KMS-11 (cell line): ENCODE measurements at regions not wholly inside any gene's neighbourhood (a gene's known extent, or its start where the extent isn't known, plus 50 kb on each side); places are given as distances from the start of the nearest gene placed in this dataset.

Experiments used
- H2AFZ ChIP-seq: fragments of 200-600 bp; sonication (generic); 2 replicates; pipeline ENCODE4 v1.6.1; 2016; ENCODE audit warnings: antibody characterized with exemption, mixed run types, low read depth
- H3K27ac ChIP-seq: fragments of 200-600 bp; sonication (generic); 2 replicates; pipeline ENCODE4 v1.6.1; 2016; ENCODE audit warnings: mild to moderate bottlenecking, mixed run types
- H3K27me3 ChIP-seq: fragments of 200-600 bp; sonication (generic); 2 replicates; pipeline ENCODE4 v1.6.1; 2017; ENCODE audit warnings: mild to moderate bottlenecking, low read depth, mixed run types, moderate library complexity; ENCODE audit not compliant: insufficient read depth
- H3K36me3 ChIP-seq: fragments of 200-600 bp; sonication (generic); 2 replicates; pipeline ENCODE4 v1.6.1; 2017; ENCODE audit warnings: mild to moderate bottlenecking, mixed run types; ENCODE audit not compliant: insufficient read depth
- H3K4me1 ChIP-seq: fragments of 200-600 bp; sonication (generic); 2 replicates; pipeline ENCODE4 v1.6.1; 2016; ENCODE audit warnings: mild to moderate bottlenecking, low read depth, mixed run types; ENCODE audit not compliant: poor library complexity, severe bottlenecking
- H3K4me2 ChIP-seq: fragments of 200-600 bp; sonication (generic); 2 replicates; pipeline ENCODE4 v1.7.0; 2016; ENCODE audit warnings: mild to moderate bottlenecking, mixed run types
- H3K4me3 ChIP-seq: fragments of 200-600 bp; sonication (generic); IDR thresholded peaks from 2 replicates; pipeline ENCODE4 v1.6.1; 2017; ENCODE audit warnings: low read depth, low read length, mixed read lengths; ENCODE audit not compliant: insufficient read depth
- H3K79me2 ChIP-seq: fragments of 200-600 bp; sonication (generic); 2 replicates; pipeline ENCODE4 v1.6.1; 2016; ENCODE audit warnings: low read depth, mixed run types; ENCODE audit not compliant: insufficient read depth
- H3K9ac ChIP-seq: fragments of 200-600 bp; sonication (generic); 2 replicates; pipeline ENCODE4 v1.6.1; 2016; ENCODE audit warnings: mild to moderate bottlenecking, mixed run types
- H4K20me1 ChIP-seq: fragments of 200-600 bp; sonication (generic); 2 replicates; pipeline ENCODE4 v1.6.1; 2016; ENCODE audit warnings: mild to moderate bottlenecking, mixed run types; ENCODE audit not compliant: insufficient read depth
- TF ChIP-seq, protein P1 (sequence below): fragments of 200-600 bp; sonication (generic); conservative IDR thresholded peaks from 2 replicates; pipeline ENCODE4 v1.6.1; 2017; ENCODE audit warnings: low read depth, mild to moderate bottlenecking, antibody characterized with exemption, low read length, moderate library complexity, mixed read lengths

DNA sequence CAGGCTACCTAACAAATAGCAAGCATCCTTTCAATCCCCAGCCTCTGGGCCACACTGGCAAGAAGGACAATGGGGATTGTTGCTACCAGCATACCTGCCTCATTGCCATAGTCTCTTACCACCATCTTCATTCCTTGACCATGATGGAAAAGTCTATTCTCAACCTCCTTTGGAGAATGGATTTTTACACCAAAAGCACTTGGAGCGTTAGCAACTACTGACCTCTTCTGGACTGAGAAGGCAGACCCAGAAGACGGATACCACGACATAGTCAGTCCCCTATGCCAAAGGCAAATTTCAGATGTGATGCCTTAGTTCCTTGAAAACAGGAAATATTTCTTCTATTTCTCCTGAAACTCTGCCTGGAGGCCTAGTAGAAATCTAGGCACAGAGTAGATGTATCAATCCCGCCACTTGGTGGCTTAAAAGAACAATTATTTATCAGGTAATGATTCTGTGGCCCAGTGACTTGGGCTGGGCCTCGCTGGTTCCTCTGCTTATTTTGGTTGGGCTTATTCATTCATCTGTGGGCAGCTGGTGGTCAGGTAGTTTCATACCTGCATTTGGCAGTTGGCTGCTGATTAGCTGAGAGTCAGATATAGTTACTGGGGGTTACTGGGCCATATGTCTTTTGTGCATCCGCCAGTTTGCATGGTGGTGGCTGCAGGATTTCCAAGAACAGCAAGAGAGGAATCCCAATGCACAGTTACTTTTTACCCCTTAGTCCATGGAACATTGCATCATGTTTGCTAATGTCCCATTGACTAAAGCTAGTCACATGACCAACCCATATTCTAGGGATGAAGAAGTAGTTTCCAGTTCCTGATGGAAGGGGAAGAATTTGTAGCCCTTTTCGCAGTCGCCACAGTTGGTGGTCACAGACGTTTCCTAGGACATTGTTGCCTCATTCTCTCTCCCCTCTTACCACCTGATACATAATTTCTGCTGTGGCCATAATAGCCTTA, 75.2 kb downstream of the DHCR7 start:
- TF ChIP-seq, protein P1, sequence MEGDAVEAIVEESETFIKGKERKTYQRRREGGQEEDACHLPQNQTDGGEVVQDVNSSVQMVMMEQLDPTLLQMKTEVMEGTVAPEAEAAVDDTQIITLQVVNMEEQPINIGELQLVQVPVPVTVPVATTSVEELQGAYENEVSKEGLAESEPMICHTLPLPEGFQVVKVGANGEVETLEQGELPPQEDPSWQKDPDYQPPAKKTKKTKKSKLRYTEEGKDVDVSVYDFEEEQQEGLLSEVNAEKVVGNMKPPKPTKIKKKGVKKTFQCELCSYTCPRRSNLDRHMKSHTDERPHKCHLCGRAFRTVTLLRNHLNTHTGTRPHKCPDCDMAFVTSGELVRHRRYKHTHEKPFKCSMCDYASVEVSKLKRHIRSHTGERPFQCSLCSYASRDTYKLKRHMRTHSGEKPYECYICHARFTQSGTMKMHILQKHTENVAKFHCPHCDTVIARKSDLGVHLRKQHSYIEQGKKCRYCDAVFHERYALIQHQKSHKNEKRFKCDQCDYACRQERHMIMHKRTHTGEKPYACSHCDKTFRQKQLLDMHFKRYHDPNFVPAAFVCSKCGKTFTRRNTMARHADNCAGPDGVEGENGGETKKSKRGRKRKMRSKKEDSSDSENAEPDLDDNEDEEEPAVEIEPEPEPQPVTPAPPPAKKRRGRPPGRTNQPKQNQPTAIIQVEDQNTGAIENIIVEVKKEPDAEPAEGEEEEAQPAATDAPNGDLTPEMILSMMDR = no peak
- H4K20me1 ChIP-seq = no peaks in the 10 kb centered on the region
- H3K4me2 ChIP-seq = peak overlapping the region; percentile 61
- no peak overlapping the region for H3K27ac ChIP-seq
- H3K27me3 ChIP-seq = no peaks in the 10 kb centered on the region
- H3K4me3 ChIP-seq = no peak overlapping the region
- peaks cover 16% of the 10 kb centered on the region for H3K4me1 ChIP-seq
- no peaks in the 10 kb centered on the region for H3K79me2 ChIP-seq
- H3K9ac ChIP-seq = no peak overlapping the region
- H3K36me3 ChIP-seq = no peaks in the 10 kb centered on the region
- no peak overlapping the region for H2AFZ ChIP-seq

DNA sequence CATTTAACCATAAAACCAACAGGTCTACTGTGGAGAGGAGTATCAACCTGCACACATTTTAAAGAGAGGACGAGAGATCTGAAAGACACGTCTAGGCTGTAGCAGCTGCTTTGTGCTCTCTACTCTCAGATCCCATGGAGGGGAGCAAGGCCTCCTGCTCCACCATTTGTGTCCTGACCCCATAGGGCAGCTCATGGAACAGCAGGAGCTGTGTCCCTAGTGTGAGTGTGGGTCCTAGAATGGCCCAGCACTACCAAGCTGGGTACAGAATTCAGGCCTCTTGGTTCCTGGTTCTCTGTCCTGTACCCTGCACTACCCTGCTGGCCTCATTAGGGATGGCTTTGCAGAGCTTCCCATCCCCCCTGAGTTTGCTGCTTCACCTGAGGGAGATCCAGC, 76.5 kb downstream of the DHCR7 start:
- H2AFZ ChIP-seq = no peak overlapping the region
- H3K9ac ChIP-seq = no peak overlapping the region
- no peaks in the 10 kb centered on the region for H3K79me2 ChIP-seq
- H3K27ac ChIP-seq = no peak overlapping the region
- no peaks in the 10 kb centered on the region for H3K27me3 ChIP-seq
- H3K4me3 ChIP-seq = no peak overlapping the region
- TF ChIP-seq, protein P1 = no peak
- no peak overlapping the region for H3K4me2 ChIP-seq
- H4K20me1 ChIP-seq = no peaks in the 10 kb centered on the region
- H3K4me1 ChIP-seq = peaks cover 16% of the 10 kb centered on the region
- H3K36me3 ChIP-seq = no peaks in the 10 kb centered on the region

DNA sequence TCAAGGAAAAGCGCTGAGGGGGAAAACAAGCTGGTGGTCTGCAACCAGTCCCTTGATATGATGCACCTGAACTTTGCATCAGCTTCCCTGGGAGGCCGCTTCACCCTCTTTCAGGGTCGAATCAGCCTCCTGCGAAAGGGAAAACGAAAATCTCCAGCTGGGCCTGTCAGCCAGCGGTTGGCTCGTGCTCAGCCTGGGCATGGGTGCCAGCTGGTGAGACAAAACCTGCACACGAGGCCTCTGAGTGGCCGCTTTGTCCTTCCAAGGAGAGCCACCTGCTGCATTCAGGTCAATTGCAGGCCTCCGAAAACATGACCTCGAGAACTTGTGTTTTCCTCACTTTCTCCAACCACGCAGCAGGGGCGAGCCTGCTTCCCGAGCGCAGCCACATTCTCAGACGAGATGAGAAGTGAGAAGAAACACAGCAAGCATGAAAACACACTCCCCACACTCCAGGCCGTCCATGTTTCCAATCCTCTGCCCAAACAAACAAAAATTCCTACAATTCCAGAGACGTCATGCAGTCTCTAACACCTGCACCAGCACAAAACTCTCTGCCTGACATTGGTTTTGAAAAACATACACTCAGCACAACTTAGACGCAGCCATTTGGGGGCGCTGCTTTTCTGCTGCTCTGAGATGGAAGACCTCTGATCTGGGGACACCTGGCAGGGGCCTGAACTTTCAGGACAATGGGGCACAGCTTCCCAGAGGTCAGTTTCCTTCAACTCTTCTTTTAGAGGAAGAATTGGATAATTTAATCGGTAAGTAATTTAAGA, 77.1 kb downstream of the DHCR7 start:
- H3K4me2 ChIP-seq = no peak overlapping the region
- peaks cover 16% of the 10 kb centered on the region for H3K4me1 ChIP-seq

DNA sequence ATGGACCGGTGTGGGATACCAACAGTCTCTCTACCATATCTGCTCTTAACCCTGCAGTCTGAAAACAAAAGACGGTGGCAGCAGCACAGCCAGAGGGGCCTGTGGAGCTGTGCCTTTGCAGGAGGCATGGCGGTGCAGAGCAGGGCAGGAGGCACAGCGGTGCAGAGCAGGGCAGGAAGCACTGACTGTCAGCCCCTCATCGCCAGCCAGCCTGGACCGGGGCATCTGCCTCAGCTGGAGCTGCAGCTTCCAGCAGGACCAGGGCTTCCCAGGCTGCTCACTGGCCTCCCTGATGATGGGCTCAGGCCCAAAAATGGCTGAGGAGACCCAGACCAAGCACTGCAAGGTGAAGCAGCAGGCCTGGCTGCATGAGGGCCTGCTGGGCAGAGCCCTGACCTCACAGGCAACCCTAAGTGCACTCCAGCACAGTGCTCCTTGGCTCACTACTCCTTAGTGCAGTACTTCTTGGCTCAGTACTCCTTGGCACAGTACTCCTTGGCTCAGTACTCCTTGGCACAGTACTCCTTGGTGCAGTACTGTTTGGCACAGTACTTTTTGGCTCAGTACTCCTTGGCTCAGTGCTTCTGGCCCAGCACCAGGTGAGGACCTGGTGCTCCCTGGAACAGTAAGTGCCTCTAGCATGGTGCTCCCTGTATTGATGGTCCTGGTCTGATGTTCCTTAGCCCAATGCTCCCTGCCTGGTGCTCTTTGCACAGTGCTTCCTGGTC, 78.0 kb downstream of the DHCR7 start:
- Histone ChIP-seq H3K4me3 (no peak overlapping the region), H4K20me1 (no peaks in the 10 kb centered on the region), H2AFZ (no peak overlapping the region), H3K27me3 (no peaks in the 10 kb centered on the region), H3K79me2 (no peaks in the 10 kb centered on the region), H3K4me1 (peaks cover 16% of the 10 kb centered on the region), H3K4me2 (no peak overlapping the region), H3K9ac (no peak overlapping the region), H3K27ac (no peak overlapping the region), H3K36me3 (no peaks in the 10 kb centered on the region)
- TF ChIP-seq, protein P1 = no peak

More for the DNA sequence above, 77.1 kb downstream of the DHCR7 start:
- Histone ChIP-seq H3K9ac (no peak overlapping the region), H4K20me1 (no peaks in the 10 kb centered on the region), H2AFZ (no peak overlapping the region), H3K36me3 (no peaks in the 10 kb centered on the region), H3K79me2 (no peaks in the 10 kb centered on the region), H3K27me3 (no peaks in the 10 kb centered on the region), H3K4me3 (no peak overlapping the region), H3K27ac (no peak overlapping the region)
- TF ChIP-seq, protein P1 = no peak
